GM12865 (cell line): ENCODE measurements at regions not wholly inside any gene's neighbourhood (a gene's known extent, or its start where the extent isn't known, plus 50 kb on each side); places are given as distances from the start of the nearest gene placed in this dataset.
"Not testable (repeated sequence)": the region's sequence is repeated elsewhere in the genome, so short reads cannot be mapped to it uniquely, and the experiment has no call there.

ENCODE experiments used
- DNase-seq: peaks from one replicate; pipeline ENCODE4 v3.0.0; 2010; ENCODE audit warnings: low read depth
- H3K4me3 ChIP-seq: 2 replicates; pipeline ENCODE4 v1.5.1; 2011; ENCODE audit warnings: mild to moderate bottlenecking, low read depth, low read length, control low read depth
- TF ChIP-seq, protein P1 (sequence below): IDR thresholded peaks from 2 replicates; pipeline ENCODE4 v1.5.1; 2011; ENCODE audit warnings: low read length, control low read depth, low read depth, inconsistent platforms; ENCODE audit not compliant: insufficient read depth; ENCODE audit errors: missing control alignments

DNA sequence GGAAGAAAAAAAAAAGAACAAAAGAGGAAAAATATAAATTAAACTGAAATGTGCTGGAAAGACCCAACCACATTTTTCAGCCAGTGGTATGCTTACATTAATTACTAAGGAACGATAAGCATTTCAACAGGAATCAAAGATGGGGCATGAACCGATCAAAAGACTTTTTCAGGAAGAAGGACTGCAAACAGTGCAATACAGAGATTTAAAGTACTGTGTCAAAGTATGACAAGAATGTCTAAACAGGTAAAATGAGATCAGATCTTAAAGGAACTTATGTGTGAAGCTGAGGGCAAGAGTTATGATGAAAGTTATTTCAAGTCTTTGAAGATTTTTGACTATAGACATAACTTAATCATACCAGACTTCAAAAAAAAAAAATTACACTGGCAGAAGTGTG, 1761.8 kb downstream of the SLITRK5 start:
- TF ChIP-seq, protein P1, sequence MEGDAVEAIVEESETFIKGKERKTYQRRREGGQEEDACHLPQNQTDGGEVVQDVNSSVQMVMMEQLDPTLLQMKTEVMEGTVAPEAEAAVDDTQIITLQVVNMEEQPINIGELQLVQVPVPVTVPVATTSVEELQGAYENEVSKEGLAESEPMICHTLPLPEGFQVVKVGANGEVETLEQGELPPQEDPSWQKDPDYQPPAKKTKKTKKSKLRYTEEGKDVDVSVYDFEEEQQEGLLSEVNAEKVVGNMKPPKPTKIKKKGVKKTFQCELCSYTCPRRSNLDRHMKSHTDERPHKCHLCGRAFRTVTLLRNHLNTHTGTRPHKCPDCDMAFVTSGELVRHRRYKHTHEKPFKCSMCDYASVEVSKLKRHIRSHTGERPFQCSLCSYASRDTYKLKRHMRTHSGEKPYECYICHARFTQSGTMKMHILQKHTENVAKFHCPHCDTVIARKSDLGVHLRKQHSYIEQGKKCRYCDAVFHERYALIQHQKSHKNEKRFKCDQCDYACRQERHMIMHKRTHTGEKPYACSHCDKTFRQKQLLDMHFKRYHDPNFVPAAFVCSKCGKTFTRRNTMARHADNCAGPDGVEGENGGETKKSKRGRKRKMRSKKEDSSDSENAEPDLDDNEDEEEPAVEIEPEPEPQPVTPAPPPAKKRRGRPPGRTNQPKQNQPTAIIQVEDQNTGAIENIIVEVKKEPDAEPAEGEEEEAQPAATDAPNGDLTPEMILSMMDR = no peak
- no peak overlapping the region for H3K4me3 ChIP-seq
- DNase-seq = no peak

DNA sequence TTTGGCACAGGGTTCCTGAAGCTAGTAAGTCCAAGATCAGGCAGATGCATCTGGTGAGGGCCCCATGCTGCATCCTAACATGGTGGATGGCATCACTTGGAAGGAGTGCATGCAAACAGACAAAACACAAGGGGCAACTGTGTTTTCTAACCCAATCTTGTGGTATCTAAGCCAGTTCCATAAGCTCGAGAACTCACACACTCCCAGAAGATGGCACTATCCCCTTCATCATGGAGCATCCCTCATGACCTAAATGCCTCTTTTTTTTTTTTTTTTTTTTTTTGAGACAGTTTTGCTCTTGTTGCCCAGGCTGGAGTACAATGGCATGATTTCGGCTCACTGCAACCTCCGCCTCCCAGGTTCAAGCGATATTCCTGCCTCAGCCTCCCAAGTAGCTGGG, 1763.5 kb downstream of the SLITRK5 start:
- not testable (repeated sequence) for DNase-seq, H3K4me3 ChIP-seq

DNA sequence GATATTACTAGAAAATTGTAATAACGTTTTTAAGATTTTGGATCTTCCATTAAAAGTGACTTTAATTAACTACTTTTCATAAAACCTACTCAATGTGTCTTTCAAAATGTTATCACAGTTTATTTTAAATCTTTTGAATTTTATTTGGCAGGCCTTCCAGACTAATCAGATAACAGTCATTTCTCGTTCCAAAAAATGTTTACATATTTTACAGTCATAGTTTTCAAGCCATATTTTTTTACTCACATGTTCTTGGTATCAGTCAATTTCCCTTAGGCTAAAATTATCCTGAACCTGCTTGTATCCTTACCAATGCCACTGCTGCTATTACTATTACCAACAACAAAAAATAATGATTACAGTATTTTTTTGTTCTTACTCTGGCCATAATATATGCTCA, 1783.5 kb downstream of the SLITRK5 start:
- TF ChIP-seq, protein P1 = no peak
- no peak for DNase-seq
- H3K4me3 ChIP-seq = no peak overlapping the region

DNA sequence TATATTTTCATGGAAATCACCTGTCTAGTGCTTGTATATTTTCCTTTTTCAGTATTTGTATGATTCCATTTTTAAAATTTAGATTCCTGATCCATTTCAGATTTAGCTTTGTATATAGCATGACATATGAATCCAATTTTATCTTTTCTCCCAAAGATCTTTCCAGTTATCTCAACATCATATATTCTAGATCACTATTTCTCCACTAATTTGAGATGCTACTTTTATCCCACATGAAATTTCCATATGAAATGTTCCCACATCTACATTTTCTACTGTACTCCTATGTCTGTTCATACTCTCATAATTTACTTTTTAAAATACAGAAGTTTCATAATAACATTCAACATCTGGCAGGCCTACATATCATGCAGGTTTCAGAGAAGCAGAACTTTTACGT, 1784.1 kb downstream of the SLITRK5 start:
- no peak for DNase-seq

DNA sequence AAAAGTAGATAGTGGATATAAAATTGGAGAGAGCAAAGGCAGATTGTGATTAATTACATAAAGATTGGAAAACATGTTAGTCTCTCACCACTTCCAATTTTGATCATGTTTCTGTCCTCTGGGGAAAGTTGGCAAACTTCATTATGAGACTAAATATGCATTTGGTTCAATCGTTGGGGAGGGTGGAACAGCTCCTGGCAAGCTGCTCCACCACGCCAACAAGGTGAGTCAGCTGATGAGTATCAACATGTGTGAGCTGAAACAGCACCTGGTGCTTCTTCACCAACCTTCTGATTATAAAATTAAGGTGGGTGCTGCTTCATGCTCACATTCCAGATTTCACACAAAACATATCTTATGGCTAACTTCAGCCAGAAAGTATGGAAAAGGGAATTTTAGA, 1784.6 kb downstream of the SLITRK5 start:
- H3K4me3 ChIP-seq = no peak overlapping the region
- TF ChIP-seq, protein P1 = no peak
- DNase-seq = no peak

More for the DNA sequence above, 1784.1 kb downstream of the SLITRK5 start:
- H3K4me3 ChIP-seq = no peak overlapping the region
- TF ChIP-seq, protein P1 = no peak

DNA sequence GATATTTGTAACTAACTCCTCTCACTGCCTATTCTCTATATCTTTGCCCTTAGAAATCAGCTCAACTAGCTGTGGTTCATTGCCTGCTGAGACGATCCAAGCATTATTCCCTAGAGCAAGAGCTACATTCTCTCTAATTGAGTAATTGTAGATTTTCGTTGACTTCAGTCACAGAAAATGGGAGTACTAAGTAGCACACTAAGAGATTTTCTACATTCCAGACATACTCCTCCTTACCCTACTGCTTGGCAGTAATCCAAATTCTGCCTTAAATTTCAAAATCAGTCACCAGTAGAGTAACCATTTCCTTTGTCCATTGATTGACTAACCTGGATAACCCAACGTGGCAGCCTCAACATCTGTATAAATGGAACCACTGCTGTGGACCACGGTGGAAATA, 1786.8 kb downstream of the SLITRK5 start:
- H3K4me3 ChIP-seq = no peak overlapping the region
- DNase-seq = no peak
- TF ChIP-seq, protein P1 = no peak

DNA sequence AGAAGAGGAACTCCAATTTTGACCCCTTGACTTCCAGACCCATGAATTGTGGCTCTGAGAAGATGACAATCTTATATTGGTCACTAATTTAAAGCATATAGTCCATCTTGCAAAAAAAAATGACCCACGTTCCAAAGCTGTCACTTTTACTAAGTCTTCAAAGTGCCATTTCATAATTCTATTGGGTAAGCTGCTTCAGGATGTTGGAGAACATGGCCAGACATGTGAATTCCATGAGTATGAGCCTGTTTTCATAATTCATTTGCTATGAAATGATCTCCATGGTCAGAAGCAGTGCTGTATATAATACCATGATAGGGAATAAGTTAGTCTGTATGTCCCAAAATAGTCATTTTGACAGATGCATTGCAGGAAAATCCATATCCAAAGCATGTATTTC, 1787.3 kb downstream of the SLITRK5 start:
- TF ChIP-seq, protein P1 = no peak
- DNase-seq = no peak
- no peak overlapping the region for H3K4me3 ChIP-seq

DNA sequence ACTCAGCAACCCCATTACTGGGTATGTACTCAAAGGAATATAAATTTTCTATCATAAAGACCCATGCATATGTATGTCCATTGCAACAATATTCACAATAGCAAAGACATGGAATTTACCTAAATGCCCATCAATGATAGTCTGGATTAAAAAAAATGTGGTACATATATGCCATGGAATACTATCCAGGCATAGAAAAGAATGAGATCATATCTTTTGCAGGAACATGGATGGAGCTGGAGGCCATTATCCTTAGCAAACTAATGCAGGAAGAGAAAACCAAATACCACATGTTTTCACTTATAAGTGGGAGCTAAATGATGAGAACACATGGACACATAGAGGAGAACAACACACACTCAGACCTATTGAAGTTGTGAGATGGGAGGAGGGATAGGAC, 1789.7 kb downstream of the SLITRK5 start:
- DNase-seq, H3K4me3 ChIP-seq: not testable (repeated sequence)
